Endothelial cell of umbilical vein (primary cell): ENCODE measurements at regions not wholly inside any gene's neighbourhood (a gene's known extent, or its start where the extent isn't known, plus 50 kb on each side); places are given as distances from the start of the nearest gene placed in this dataset.

Experiments used
- BruUV-seq: library from RNA; stranded (reverse); fragments of 400-500 nt; replicated peaks from 2 replicates; lab custom pipeline; 2021; lab: Mats Ljungman, UMichigan
- CTCF ChIA-PET: fragments of 300-600, 350-600 bp; sonication (Branson Sonifier 250); formaldehyde crosslinking; loops from one replicate; lab custom pipeline; 2021; ENCODE audit warnings: antibody characterized with exemption, inconsistent platforms; lab: Charles Lee
- POLR2A ChIA-PET: fragments of 300-600, 350-600 bp; sonication (Branson Sonifier 250); formaldehyde crosslinking; loops from one replicate; lab custom pipeline; 2021; ENCODE audit warnings: antibody characterized with exemption, inconsistent platforms; lab: Charles Lee
- DNase-seq: peaks from one replicate; pipeline ENCODE4 v3.0.0-alpha.2; 2011; ENCODE audit warnings: low read depth, low spot score
- FAIRE-seq: peaks from 2 replicates; lab custom pipeline; 2011; peaks lifted over from hg19 to GRCh38; lab: Jason Lieb, UNC
- H2AFZ ChIP-seq: 2 replicates; pipeline ENCODE4 v1.6.0; 2012; ENCODE audit warnings: low read depth, low read length, control low read depth, inconsistent platforms
- H3K27ac ChIP-seq: 2 replicates; pipeline ENCODE4 v1.5.1; 2011; ENCODE audit warnings: low read depth, mild to moderate bottlenecking, control low read depth, low read length, moderate library complexity; ENCODE audit not compliant: insufficient read depth
- H3K27me3 ChIP-seq, 2 experiments: 2 replicates each; pipeline versions ENCODE4 v1.6.0 to v1.6.1; 2011; ENCODE audit warnings: low read length in 2 of 2, mixed read lengths in 1 of 2; ENCODE audit not compliant: control insufficient read depth in 2 of 2, insufficient read depth in 2 of 2
- H3K36me3 ChIP-seq, 2 experiments: 2 replicates in 1 of 2; 3 replicates in 1 of 2; pipeline ENCODE4 v1.5.1; 2011; ENCODE audit warnings: low read length in 2 of 2, mild to moderate bottlenecking in 1 of 2, moderate library complexity in 1 of 2; ENCODE audit not compliant: control insufficient read depth in 2 of 2, insufficient read depth in 2 of 2; ENCODE audit errors: extremely low read depth in 1 of 2
- H3K4me1 ChIP-seq: 3 replicates; pipeline ENCODE4 v1.5.1; 2011; ENCODE audit warnings: mild to moderate bottlenecking, low read length; ENCODE audit not compliant: control insufficient read depth, insufficient read depth; ENCODE audit errors: extremely low read depth
- H3K4me2 ChIP-seq: 2 replicates; pipeline ENCODE4 v1.6.1; 2011; ENCODE audit warnings: low read length, control low read depth, mixed read lengths; ENCODE audit not compliant: insufficient read depth
- H3K4me3 ChIP-seq, 3 experiments: fragments of 200-600 bp in 1 of 3; sonication (generic), shearing (Covaris generic) in 1 of 3; replicated peaks in 1 of 3; 2 replicates each; pipeline ENCODE4 v1.5.1; 2011 to 2016; ENCODE audit warnings: control low read depth in 3 of 3, low read length in 3 of 3, mild to moderate bottlenecking in 2 of 3, inconsistent platforms in 1 of 3, low read depth in 1 of 3, moderate library complexity in 1 of 3; ENCODE audit not compliant: insufficient read depth in 1 of 3
- H3K79me2 ChIP-seq: 2 replicates; pipeline ENCODE4 v1.6.0; 2012; ENCODE audit warnings: low read length, inconsistent platforms; ENCODE audit not compliant: control insufficient read depth, insufficient read depth
- H3K9ac ChIP-seq: replicated peaks from 2 replicates; pipeline ENCODE3; 2011; ENCODE audit warnings: low read length, control low read depth; ENCODE audit not compliant: insufficient read depth; ENCODE audit errors: extremely low read depth
- H3K9me1 ChIP-seq: replicated peaks from 3 replicates; pipeline ENCODE4 v1.6.0; 2011; ENCODE audit warnings: mild to moderate bottlenecking, low read length; ENCODE audit not compliant: control insufficient read depth, insufficient read depth; ENCODE audit errors: extremely low read depth
- H3K9me3 ChIP-seq: replicated peaks from 2 replicates; pipeline ENCODE4 v1.5.1; 2012; ENCODE audit warnings: low read length, inconsistent platforms; ENCODE audit not compliant: control insufficient read depth, insufficient read depth
- H4K20me1 ChIP-seq: replicated peaks from 2 replicates; pipeline ENCODE3; 2011; ENCODE audit warnings: mild to moderate bottlenecking, low read length; ENCODE audit not compliant: control insufficient read depth, insufficient read depth; ENCODE audit errors: extremely low read depth
- CTCF ChIP-seq, 2 donors: IDR thresholded peaks; 1 replicate in 1 of 2; 2 replicates in 1 of 2; pipeline ENCODE4 v1.5.1; 2011; ENCODE audit warnings: low read length in 2 of 2, mild to moderate bottlenecking in 2 of 2, moderate library complexity in 2 of 2, control low read depth in 1 of 2, inconsistent platforms in 1 of 2, low read depth in 1 of 2; ENCODE audit not compliant: insufficient read depth in 1 of 2; ENCODE audit errors: extremely low read depth in 1 of 2
- EZH2 ChIP-seq: IDR thresholded peaks from 2 replicates; pipeline ENCODE4 v1.6.1; 2012; ENCODE audit warnings: borderline replicate concordance, low read depth, mild to moderate bottlenecking, moderate library complexity, low read length, inconsistent platforms; ENCODE audit not compliant: severe bottlenecking
- FOS ChIP-seq: IDR thresholded peaks from 2 replicates; pipeline ENCODE4 v1.6.1; 2011; ENCODE audit warnings: mild to moderate bottlenecking, low read length, moderate library complexity, borderline replicate concordance; ENCODE audit not compliant: insufficient read depth
- GATA2 ChIP-seq: IDR thresholded peaks from 2 replicates; pipeline ENCODE4 v1.7.0; 2011; ENCODE audit warnings: low read depth, mild to moderate bottlenecking, moderate library complexity, mixed read lengths, low read length; ENCODE audit not compliant: insufficient read length, insufficient read depth
- JUN ChIP-seq: IDR thresholded peaks from 2 replicates; pipeline ENCODE4 v1.6.1; 2011; ENCODE audit warnings: borderline replicate concordance, low read depth; ENCODE audit not compliant: insufficient read length, insufficient read depth
- MAX ChIP-seq: IDR thresholded peaks from 2 replicates; pipeline ENCODE4 v1.6.1; 2011; ENCODE audit not compliant: insufficient read depth, insufficient read length
- MYC ChIP-seq: IDR thresholded peaks from one replicate; pipeline ENCODE4 v1.6.1; 2011; ENCODE audit warnings: mild to moderate bottlenecking, low read depth, low read length
- POLR2A ChIP-seq: IDR thresholded peaks from 2 replicates; pipeline ENCODE4 v1.6.1; 2012; ENCODE audit warnings: low read depth, mild to moderate bottlenecking, control low read depth, low read length
- POLR2AphosphoS5 ChIP-seq: IDR thresholded peaks from 2 replicates; pipeline ENCODE4 v1.6.1; 2012; ENCODE audit warnings: low read depth, mild to moderate bottlenecking, control low read depth, low read length, moderate library complexity; ENCODE audit not compliant: insufficient read depth
- dilution Hi-C: fragments of 300-500 bp; cut with MboI; formaldehyde crosslinking; loops from one replicate; pipeline ENCODE4 v1.15.0; 2019; ENCODE audit warnings: low sequenced_read_pairs; ENCODE audit not compliant: extremely low pct_ligation_motif_present
- intact Hi-C: fragments of 100-400 bp; cut with micrococcal nuclease; formaldehyde crosslinking; loops from one replicate; pipeline ENCODE4 v1.10.0; 2022

- no peaks in the 10 kb centered on the region for H3K4me1 ChIP-seq
- H3K79me2 ChIP-seq: no peaks in the 10 kb centered on the region
- no peak overlapping the region for H3K27ac ChIP-seq
- H3K4me3 ChIP-seq: no peak overlapping the region
- dilution Hi-C loops (no loop called here), intact Hi-C loops (no loop called here)
- no peak overlapping the region for H2AFZ ChIP-seq
- no peak overlapping the region for H3K4me2 ChIP-seq
- H3K36me3 ChIP-seq: no peaks in the 10 kb centered on the region
- POLR2A ChIA-PET: no interaction called here
- no peak overlapping the region for H3K9ac ChIP-seq
- DNase-seq (no peak), FAIRE-seq (no peak)
- no peaks in the 10 kb centered on the region for H3K9me1 ChIP-seq
- BruUV-seq: no TSS peak
- no peaks in the 10 kb centered on the region for H3K27me3 ChIP-seq
- no peaks in the 10 kb centered on the region for H4K20me1 ChIP-seq
- H3K9me3 ChIP-seq: no peaks in the 10 kb centered on the region
- CTCF ChIA-PET: interaction anchor here (0.9 to 3.1 kb wide), 7 partner anchors 11 to 950 kb away, joined by 3 to 22 read pairs (median 4); partner anchors contain the start of gene MAP2
- no peak for TF ChIP-seq GATA2
- TF ChIP-seq JUN: no peak
- TF ChIP-seq MAX: no peak
- TF ChIP-seq FOS: no peak
- no peak for TF ChIP-seq CTCF (IDR thresholded peaks at IDR 0.05; ENCODE audit: extremely low read depth in 1 of 2, insufficient read depth in 1 of 2, low read depth in 1 of 2, low read length in 2 of 2)
- TF ChIP-seq POLR2AphosphoS5: no peak
- no peak for TF ChIP-seq MYC
- TF ChIP-seq EZH2: no peak
- no peak for TF ChIP-seq POLR2A
Measured at GRCh38 chr2:209324281-209324680, 99.6 kb upstream of the MAP2 start.
